ENCODE measurements at regions not wholly inside any gene's neighbourhood (a gene's known extent, or its start where the extent isn't known, plus 50 kb on each side); places are given as distances from the start of the nearest gene placed in this dataset.

GRCh38 chr11:122468965-122469364 lies 186.6 kb upstream of the UBASH3B start:
- Histone ChIP-seq H2BK20ac (ENCODE audit: low read length) (no peak overlapping the region), H3K56ac (replicated peaks; ENCODE audit: insufficient read length, low read depth, low read length) (no peak overlapping the region), H3K23ac (ENCODE audit: insufficient read length) (no peak overlapping the region), H3K14ac (ENCODE audit: insufficient read length) (no peak overlapping the region), H3K27me3 (replicated peaks in 1 of 4; ENCODE audit: control insufficient read depth in 3 of 4, extremely low read depth in 1 of 4, insufficient read depth in 3 of 4, low read length in 3 of 4) (no peaks in the 10 kb centered on the region), H3K36me3 (ENCODE audit: control insufficient read depth in 2 of 4, insufficient read depth in 4 of 4, low read length in 3 of 4) (no peaks in the 10 kb centered on the region), H2BK12ac (ENCODE audit: low read depth, low read length) (no peak overlapping the region), H3K79me1 (ENCODE audit: low read depth, low read length) (no peaks in the 10 kb centered on the region), H3K4ac (replicated peaks; ENCODE audit: insufficient read length, low read depth, low read length) (no peak overlapping the region), H3K4me3 (ENCODE audit: extremely low read depth in 1 of 4, insufficient read depth in 2 of 4, low read depth in 3 of 4, low read length in 4 of 4) (no peak overlapping the region), H2BK5ac (ENCODE audit: low read depth, low read length) (no peak overlapping the region), H3K23me2 (ENCODE audit: low read depth, low read length) (no peaks in the 10 kb centered on the region), H4K5ac (ENCODE audit: insufficient read length, low read depth, low read length) (no peak overlapping the region), H2AFZ (ENCODE audit: low read length) (no peak overlapping the region), H2AK5ac (ENCODE audit: low read depth, low read length) (no peak overlapping the region), H3K9ac (replicated peaks in 1 of 4; ENCODE audit: extremely low read depth in 1 of 4, low read depth in 3 of 4, low read length in 3 of 4) (no peak overlapping the region), H4K8ac (ENCODE audit: extremely low read depth, insufficient read depth, low read length) (no peak overlapping the region), H2BK120ac (replicated peaks; ENCODE audit: low read depth, low read length) (no peak overlapping the region), H3K4me1 (replicated peaks in 1 of 4; ENCODE audit: control insufficient read depth in 3 of 4, insufficient read depth in 4 of 4, low read length in 3 of 4) (no peaks in the 10 kb centered on the region), H3K4me2 (ENCODE audit: insufficient read depth in 1 of 2, low read depth in 2 of 2, low read length in 2 of 2) (no peak overlapping the region), H4K20me1 (replicated peaks in 1 of 2; ENCODE audit: control insufficient read depth in 1 of 2, insufficient read depth in 2 of 2, low read length in 2 of 2) (no peaks in the 10 kb centered on the region), H3K79me2 (ENCODE audit: control insufficient read depth in 1 of 2, insufficient read depth in 2 of 2, low read length in 2 of 2) (no peaks in the 10 kb centered on the region), H4K91ac (replicated peaks; ENCODE audit: insufficient read length, low read length) (no peak overlapping the region), H3K27ac (ENCODE audit: low read depth, low read length) (no peak overlapping the region), H3K18ac (ENCODE audit: extremely low read depth, low read length) (no peak overlapping the region), H3K9me3 (ENCODE audit: insufficient read depth in 2 of 2, low read depth in 1 of 2, low read length in 1 of 2) (no peaks in the 10 kb centered on the region), H2BK15ac (ENCODE audit: low read length) (no peak overlapping the region)
- ChIA-PET CTCF (ENCODE audit: partially characterized antibody) (no interaction called here), POLR2A (ENCODE audit: partially characterized antibody) (no interaction called here)
- no peak for DNase-seq (ENCODE audit: low read depth in 1 of 2, low spot score in 2 of 2)
- WGBS, 2 experiments (ENCODE audit: extremely low coverage in 1 of 2, insufficient coverage in 1 of 2, insufficient read length in 1 of 2, insufficient replicate concordance in 2 of 2, low coverage in 1 of 2, low lambda C conversion rate in 2 of 2, missing lambda C conversion rate in 1 of 2), result 90% methylated on average over 2 of the region's 2 CpGs; no CpG with 5 or more reads in 1 of the 2 experiments
- FAIRE-seq, result no peak
- TF ChIP-seq MAX (IDR thresholded peaks at IDR 0.05), result no peak
- no peak for TF ChIP-seq SIX5 (IDR thresholded peaks at IDR 0.05; ENCODE audit: low read depth, low read length)
- no peak for TF ChIP-seq JUN (IDR thresholded peaks at IDR 0.05; ENCODE audit: low read depth, low read length)
- TF ChIP-seq CHD2 (IDR thresholded peaks at IDR 0.05; ENCODE audit: low read length), result no peak
- TF ChIP-seq KDM4A (IDR thresholded peaks at IDR 0.05; ENCODE audit: low read depth, low read length, severe bottlenecking), result no peak
- no peak for TF ChIP-seq BRCA1 (IDR thresholded peaks at IDR 0.05; ENCODE audit: low read depth, low read length)
- TF ChIP-seq RXRA (IDR thresholded peaks at IDR 0.05; ENCODE audit: insufficient read depth, low read depth, low read length), result no peak
- no peak for TF ChIP-seq CREB1 (IDR thresholded peaks at IDR 0.05)
- TF ChIP-seq POLR2AphosphoS5 (IDR thresholded peaks at IDR 0.05; ENCODE audit: low read depth, low read length), result no peak
- no peak for TF ChIP-seq ZNF274 (IDR thresholded peaks at IDR 0.05; ENCODE audit: borderline replicate concordance, extremely low read depth, low read length)
- no peak for TF ChIP-seq PHF8 (conservative IDR thresholded peaks at IDR 0.05; ENCODE audit: low read depth, low read length)
- no peak for TF ChIP-seq YY1 (IDR thresholded peaks at IDR 0.05; ENCODE audit: low read depth, low read length)
- TF ChIP-seq GTF2F1 (IDR thresholded peaks at IDR 0.05; ENCODE audit: borderline replicate concordance, low read depth, low read length), result no peak

All from H1 (cell line).